Tibial nerve (tissue), 4 donors: ENCODE measurements at regions not wholly inside any gene's neighbourhood (a gene's known extent, or its start where the extent isn't known, plus 50 kb on each side); places are given as distances from the start of the nearest gene placed in this dataset.

Experiments
- DNase-seq, 2 donors: peaks; one replicate each; pipeline ENCODE4 v3.0.0-alpha.2; 2019; ENCODE audit warnings: low spot score in 2 of 2
- H3K27ac ChIP-seq, 4 donors: fragments of 200-600 bp; sonication (generic) in 3 of 4; one replicate each; pipeline ENCODE4 v1.5.1; 2017 to 2019; ENCODE audit warnings: mild to moderate bottlenecking in 1 of 4
- H3K27me3 ChIP-seq, 2 donors: fragments of 200-600 bp; sonication (generic) in 1 of 2; one replicate each; pipeline versions ENCODE4 v1.5.1 to v1.6.0; 2017 to 2019
- H3K36me3 ChIP-seq, 3 donors: fragments of 200-600 bp; sonication (generic); one replicate each; pipeline ENCODE4 v1.5.1; 2018 to 2019
- H3K4me1 ChIP-seq, 4 donors: fragments of 200-600 bp; sonication (generic) in 3 of 4; one replicate each; pipeline ENCODE4 v1.5.1; 2017 to 2019
- H3K4me3 ChIP-seq, 4 donors: fragments of 200-600 bp; sonication (generic) in 3 of 4; one replicate each; pipeline ENCODE4 v1.5.1; 2017 to 2019; ENCODE audit warnings: mild to moderate bottlenecking in 1 of 4, moderate library complexity in 1 of 4
- H3K9me3 ChIP-seq, 4 donors: fragments of 200-600 bp; sonication (generic) in 3 of 4; one replicate each; pipeline ENCODE4 v1.5.1; 2017 to 2019
- CTCF ChIP-seq, 5 experiments: fragments of 200-600 bp in 3 of 5; fragments of 450-650 bp in 2 of 5; sonication (generic) in 3 of 5; IDR thresholded peaks; one replicate each; pipeline ENCODE4 v1.5.1; 2016 to 2019; ENCODE audit warnings: antibody characterized with exemption in 5 of 5, mild to moderate bottlenecking in 3 of 5, moderate library complexity in 2 of 5
- EP300 ChIP-seq, 2 donors: sonication (generic); formaldehyde crosslinking; IDR thresholded peaks; one replicate each; pipeline ENCODE4 v1.6.1; 2017; ENCODE audit warnings: antibody characterized with exemption in 2 of 2, mild to moderate bottlenecking in 1 of 2
- POLR2A ChIP-seq, 2 donors: fragments of 450-650 bp; IDR thresholded peaks; one replicate each; pipeline ENCODE4 v1.6.1; 2017; ENCODE audit warnings: antibody characterized with exemption in 2 of 2, mild to moderate bottlenecking in 2 of 2, moderate library complexity in 2 of 2
- WGBS, 2 donors: methylation state at CpG; one replicate each; pipeline ENCODE4 v1.1.5; 2018; 5-methylcytosine and 5-hydroxymethylcytosine counted together

GRCh38 chr12:88955531-88955930, 375.3 kb upstream of the KITLG start:
- H3K36me3 ChIP-seq = no peaks in the 10 kb centered on the region
- TF ChIP-seq CTCF (IDR thresholded peaks at IDR 0.05) (no peak), POLR2A (IDR thresholded peaks at IDR 0.05) (no peak), EP300 (IDR thresholded peaks at IDR 0.05) (no peak)
- H3K4me3 ChIP-seq = no peak overlapping the region
- H3K27me3 ChIP-seq = no peaks in the 10 kb centered on the region
- H3K27ac ChIP-seq = no peak overlapping the region
- no peak for DNase-seq
- no peaks in the 10 kb centered on the region for H3K4me1 ChIP-seq
- 83% methylated on average over 5 of the region's 5 CpGs for WGBS, 2 donors
- no peaks in the 10 kb centered on the region for H3K9me3 ChIP-seq

GRCh38 chr12:88953029-88953586, 372.8 kb upstream of the KITLG start:
- Histone ChIP-seq H3K4me1 (no peaks in the 10 kb centered on the region), H3K27ac (no peak overlapping the region), H3K27me3 (no peaks in the 10 kb centered on the region), H3K9me3 (no peaks in the 10 kb centered on the region), H3K4me3 (no peak overlapping the region), H3K36me3 (no peaks in the 10 kb centered on the region)
- WGBS, 2 donors = 77 to 78% methylated on average over 9 of the region's 9 CpGs
- no peak for TF ChIP-seq POLR2A (IDR thresholded peaks at IDR 0.05)
- no peak for TF ChIP-seq EP300 (IDR thresholded peaks at IDR 0.05)
- no peak for TF ChIP-seq CTCF (IDR thresholded peaks at IDR 0.05)
- DNase-seq = no peak

GRCh38 chr12:88952562-88952942, 372.3 kb upstream of the KITLG start:
- Histone ChIP-seq H3K4me3 (no peak overlapping the region), H3K36me3 (no peaks in the 10 kb centered on the region), H3K4me1 (peaks cover 0 to 1% (median 0%) of the 10 kb centered on the region in 4 donors), H3K27ac (no peak overlapping the region), H3K27me3 (no peaks in the 10 kb centered on the region), H3K9me3 (no peaks in the 10 kb centered on the region)
- no peak for TF ChIP-seq POLR2A (IDR thresholded peaks at IDR 0.05)
- no peak for TF ChIP-seq EP300 (IDR thresholded peaks at IDR 0.05)
- no peak for TF ChIP-seq CTCF (IDR thresholded peaks at IDR 0.05)
- no peak for DNase-seq
- 84 to 87% methylated on average over 1 of the region's 1 CpG for WGBS, 2 donors

- TF ChIP-seq POLR2A (IDR thresholded peaks at IDR 0.05) = no peak
- no peak for TF ChIP-seq EP300 (IDR thresholded peaks at IDR 0.05)
- no peak for TF ChIP-seq CTCF (IDR thresholded peaks at IDR 0.05)
- DNase-seq = no peak
- Histone ChIP-seq H3K4me1 (peaks cover 0 to 7% (median 0%) of the 10 kb centered on the region in 4 donors), H3K4me3 (no peak overlapping the region), H3K36me3 (no peaks in the 10 kb centered on the region), H3K27me3 (no peaks in the 10 kb centered on the region), H3K9me3 (no peaks in the 10 kb centered on the region), H3K27ac (no peak overlapping the region)
- 33 to 34% methylated on average over 2 of the region's 2 CpGs for WGBS, 2 donors
These were observed 371.7 kb upstream of the KITLG start for GRCh38 chr12:88951860-88952561.

GRCh38 chr12:88951177-88951576, 370.9 kb upstream of the KITLG start:
- H3K4me3 ChIP-seq = no peak overlapping the region
- TF ChIP-seq POLR2A (IDR thresholded peaks at IDR 0.05) (no peak), CTCF (IDR thresholded peaks at IDR 0.05) (no peak), EP300 (IDR thresholded peaks at IDR 0.05) (no peak)
- H3K36me3 ChIP-seq = no peaks in the 10 kb centered on the region
- H3K4me1 ChIP-seq = peaks cover 0 to 15% (median 0%) of the 10 kb centered on the region in 4 donors
- no peak overlapping the region for H3K27ac ChIP-seq
- 55 to 64% methylated on average over 2 of the region's 2 CpGs for WGBS, 2 donors
- H3K9me3 ChIP-seq = no peaks in the 10 kb centered on the region
- no peaks in the 10 kb centered on the region for H3K27me3 ChIP-seq
- DNase-seq = no peak
